ENCODE measurements at regions not wholly inside any gene's neighbourhood (a gene's known extent, or its start where the extent isn't known, plus 50 kb on each side); places are given as distances from the start of the nearest gene placed in this dataset.
A peak's percentile ranks its signal among the peaks of the same experiment; 100 is the strongest.
"Not testable (repeated sequence)": the region's sequence is repeated elsewhere in the genome, so short reads cannot be mapped to it uniquely, and the experiment has no call there.

DNA sequence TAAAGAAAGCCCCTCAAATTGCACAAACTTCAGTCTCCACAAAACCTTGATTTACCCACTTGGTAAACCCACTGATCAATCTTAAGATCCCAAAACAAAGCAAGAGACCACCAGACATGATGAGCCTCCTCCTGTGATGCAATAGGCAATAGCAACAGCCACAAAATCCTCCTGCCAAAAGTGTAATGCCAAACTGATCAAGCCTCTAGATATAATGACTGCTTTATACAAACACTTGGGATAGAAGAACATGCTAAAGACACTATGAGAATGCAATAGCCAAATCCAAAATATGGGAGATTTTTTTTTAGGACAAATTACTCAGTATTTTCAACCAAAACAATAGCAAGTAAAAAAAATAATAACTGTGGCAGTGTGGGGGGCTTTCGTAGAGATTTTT is 64.9 kb upstream of the PTGFRN start:
- TF ChIP-seq, protein P1, sequence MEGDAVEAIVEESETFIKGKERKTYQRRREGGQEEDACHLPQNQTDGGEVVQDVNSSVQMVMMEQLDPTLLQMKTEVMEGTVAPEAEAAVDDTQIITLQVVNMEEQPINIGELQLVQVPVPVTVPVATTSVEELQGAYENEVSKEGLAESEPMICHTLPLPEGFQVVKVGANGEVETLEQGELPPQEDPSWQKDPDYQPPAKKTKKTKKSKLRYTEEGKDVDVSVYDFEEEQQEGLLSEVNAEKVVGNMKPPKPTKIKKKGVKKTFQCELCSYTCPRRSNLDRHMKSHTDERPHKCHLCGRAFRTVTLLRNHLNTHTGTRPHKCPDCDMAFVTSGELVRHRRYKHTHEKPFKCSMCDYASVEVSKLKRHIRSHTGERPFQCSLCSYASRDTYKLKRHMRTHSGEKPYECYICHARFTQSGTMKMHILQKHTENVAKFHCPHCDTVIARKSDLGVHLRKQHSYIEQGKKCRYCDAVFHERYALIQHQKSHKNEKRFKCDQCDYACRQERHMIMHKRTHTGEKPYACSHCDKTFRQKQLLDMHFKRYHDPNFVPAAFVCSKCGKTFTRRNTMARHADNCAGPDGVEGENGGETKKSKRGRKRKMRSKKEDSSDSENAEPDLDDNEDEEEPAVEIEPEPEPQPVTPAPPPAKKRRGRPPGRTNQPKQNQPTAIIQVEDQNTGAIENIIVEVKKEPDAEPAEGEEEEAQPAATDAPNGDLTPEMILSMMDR (IDR thresholded peaks at IDR 0.05), result no peak
- no peak for TF ChIP-seq POLR2A (IDR thresholded peaks at IDR 0.05)
- intact Hi-C loops (cut with DNase I), result no loop called here
- no peak overlapping the region for H3K27ac ChIP-seq
- ATAC-seq (no peak), DNase-seq (no peak)
- peaks cover 0 to 11% (median 0%) of the 10 kb centered on the region in 12 donors for H3K9me3 ChIP-seq
- H3K36me3 ChIP-seq, result no peaks in the 10 kb centered on the region
- no peak overlapping the region for H3K4me3 ChIP-seq
- peaks cover 0 to 14% (median 0%) of the 10 kb centered on the region in 12 donors for H3K4me1 ChIP-seq
- 88 to 99% (median 97%) methylated on average over 1 of the region's 1 CpG for WGBS, 4 donors
- no peaks in the 10 kb centered on the region for H3K27me3 ChIP-seq

DNA sequence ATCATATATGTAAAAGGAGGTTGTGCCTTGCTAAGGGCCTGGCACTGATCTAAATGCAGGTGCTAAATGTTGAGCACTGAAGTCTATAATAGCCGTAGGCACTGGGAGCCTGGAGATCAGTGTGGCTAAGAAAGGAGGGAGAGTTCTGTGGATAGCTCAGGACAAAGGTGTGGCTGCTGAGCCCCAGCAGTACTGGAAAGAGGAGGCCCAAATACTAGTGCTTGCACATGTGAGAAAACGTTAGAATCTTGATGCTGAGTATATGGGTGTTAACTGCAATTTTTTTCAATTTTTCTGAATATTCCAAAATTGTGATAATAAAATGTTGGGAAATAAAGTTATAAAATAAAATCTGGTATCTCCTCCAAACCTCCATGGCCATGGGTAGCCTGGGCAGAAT is 62.5 kb upstream of the PTGFRN start:
- DNase-seq (no peak), ATAC-seq (no peak)
- Histone ChIP-seq H3K36me3 (no peaks in the 10 kb centered on the region), H3K27ac (peak overlapping the region in 11 of 12 donors; percentile 1 to 83 (median 62)), H3K27me3 (no peaks in the 10 kb centered on the region), H3K4me3 (no peak overlapping the region), H3K9me3 (peaks cover 0 to 11% (median 0%) of the 10 kb centered on the region in 12 donors), H3K4me1 (peaks cover 0 to 14% (median 0%) of the 10 kb centered on the region in 12 donors)
- WGBS, 4 donors, result 77 to 79% (median 78%) methylated on average over 2 of the region's 2 CpGs
- intact Hi-C loops (cut with DNase I), result no loop called here
- TF ChIP-seq, protein P1 (IDR thresholded peaks at IDR 0.05), result no peak
- no peak for TF ChIP-seq POLR2A (IDR thresholded peaks at IDR 0.05)

DNA sequence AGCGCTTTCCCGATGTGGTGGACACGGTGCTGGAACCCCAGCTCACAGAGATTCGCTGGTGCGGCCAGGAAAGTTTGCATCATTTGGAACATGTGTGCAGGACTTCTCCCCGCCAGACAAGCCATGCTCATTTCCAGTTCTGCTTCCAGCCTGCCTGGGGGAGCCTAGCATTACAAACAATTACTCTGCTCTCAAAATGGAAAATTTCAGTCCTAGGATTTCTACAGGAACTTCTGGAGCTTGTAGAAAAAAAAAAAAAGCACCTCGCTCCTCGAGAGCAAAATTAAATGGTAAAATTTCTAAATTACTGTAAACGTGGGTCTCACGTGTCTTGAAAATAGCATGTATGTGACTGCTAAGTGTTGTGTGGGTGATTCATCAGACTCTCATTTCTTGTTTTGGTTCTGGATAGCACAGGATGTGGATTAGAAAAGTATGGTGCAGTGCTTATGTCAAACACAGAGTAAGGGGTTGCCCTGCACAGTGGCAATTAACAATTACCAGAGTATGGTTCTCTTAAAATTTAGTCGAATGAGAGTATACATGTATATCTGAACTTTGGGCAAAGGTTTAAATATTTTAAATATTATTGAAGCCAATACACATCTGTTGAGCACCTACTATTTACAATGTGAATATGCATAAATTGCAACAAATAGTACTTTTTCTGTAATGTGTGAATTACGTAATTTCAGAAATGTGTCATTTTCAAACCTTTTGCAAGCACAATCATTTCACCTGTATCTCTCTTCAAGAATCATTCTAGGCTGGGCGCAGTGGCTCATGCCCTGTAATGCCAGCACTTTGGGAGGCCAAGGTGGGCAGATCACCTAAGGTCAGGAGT is 61.8 kb upstream of the PTGFRN start:
- H3K9me3 ChIP-seq, result peaks cover 0 to 11% (median 0%) of the 10 kb centered on the region in 12 donors
- no peaks in the 10 kb centered on the region for H3K36me3 ChIP-seq
- intact Hi-C loops (cut with DNase I), result no loop called here
- H3K27ac ChIP-seq, result peak overlapping the region in 9 of 12 donors; percentile 37 to 83 (median 62)
- DNase-seq, result peak; percentile 62 to 68 (median 65)
- TF ChIP-seq, protein P1 (IDR thresholded peaks at IDR 0.05), result no peak
- TF ChIP-seq POLR2A (IDR thresholded peaks at IDR 0.05), result no peak
- ATAC-seq, result peak; percentile 68 to 89 (median 84)
- no peaks in the 10 kb centered on the region for H3K27me3 ChIP-seq
- peaks cover 0 to 14% (median 0%) of the 10 kb centered on the region in 12 donors for H3K4me1 ChIP-seq
- WGBS, 4 donors, result 65 to 71% (median 67%) methylated on average over 13 of the region's 13 CpGs
- H3K4me3 ChIP-seq, result no peak overlapping the region

DNA sequence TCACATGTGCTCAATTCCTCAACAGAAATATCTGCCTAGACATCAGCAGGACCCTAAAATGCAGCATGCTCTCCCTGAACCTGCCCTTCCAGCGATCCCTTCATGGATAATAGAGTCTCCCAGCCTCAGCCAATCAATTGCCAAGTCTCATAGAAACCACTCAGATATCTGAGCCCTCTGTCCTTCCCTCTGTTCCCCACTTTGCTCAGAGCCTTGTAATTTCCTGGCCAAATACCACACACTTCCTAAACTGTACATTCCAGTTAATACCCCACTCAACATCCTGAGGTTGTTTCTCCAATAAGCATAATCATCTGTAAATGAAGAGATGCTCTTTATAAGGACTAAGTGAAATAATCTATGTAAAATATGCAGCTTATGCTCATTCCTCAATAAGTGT is 59.3 kb upstream of the PTGFRN start:
- Histone ChIP-seq H3K4me1 (peaks cover 0 to 35% (median 5%) of the 10 kb centered on the region in 12 donors), H3K9me3 (no peaks in the 10 kb centered on the region), H3K27ac (no peak overlapping the region), H3K27me3 (no peaks in the 10 kb centered on the region), H3K36me3 (no peaks in the 10 kb centered on the region), H3K4me3 (no peak overlapping the region)
- ATAC-seq (no peak), DNase-seq (no peak)
- intact Hi-C loops (cut with DNase I), result loop anchor here in 7 of 10 donors (5.0 to 10.0 kb wide), 3 partner anchors 202 to 207 kb away; no protein-coding TSS in a partner anchor
- WGBS, 4 donors, result 90 to 100% (median 92%) methylated on average over 1 of the region's 1 CpG
- TF ChIP-seq, protein P1 (IDR thresholded peaks at IDR 0.05), result no peak
- no peak for TF ChIP-seq POLR2A (IDR thresholded peaks at IDR 0.05)

DNA sequence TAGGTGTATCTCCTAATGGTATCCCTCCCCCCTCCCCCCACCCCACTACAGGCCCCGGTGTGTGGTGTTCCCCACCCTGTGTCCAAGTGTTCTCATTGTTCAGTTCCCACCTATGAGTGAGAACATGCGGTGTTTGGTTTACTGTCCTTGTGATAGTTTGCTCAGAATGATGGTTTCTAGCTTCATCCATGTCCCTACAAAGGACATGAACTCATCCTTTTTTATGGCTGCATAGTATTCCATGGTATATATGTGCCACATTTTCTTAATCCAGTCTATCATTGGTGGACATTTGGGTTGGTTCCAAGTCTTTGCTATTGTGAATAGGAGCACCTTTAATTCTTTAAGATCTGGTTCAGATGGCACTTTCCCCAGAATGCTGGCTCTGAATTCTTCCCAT is 58.5 kb upstream of the PTGFRN start:
- H3K4me1 ChIP-seq, result peaks cover 0 to 39% (median 7%) of the 10 kb centered on the region in 12 donors
- H3K27me3 ChIP-seq, H3K27ac ChIP-seq, DNase-seq, H3K9me3 ChIP-seq, ATAC-seq, H3K36me3 ChIP-seq, H3K4me3 ChIP-seq: not testable (repeated sequence)
- intact Hi-C loops (cut with DNase I), result loop anchor here in 7 of 10 donors (5.0 to 10.0 kb wide), 3 partner anchors 201 to 206 kb away; no protein-coding TSS in a partner anchor
- whole genome bisulfite sequencing, 4 donors, result 90 to 100% (median 94%) methylated on average over 2 of the region's 2 CpGs
